H1 (cell line): ENCODE measurements at regions not wholly inside any gene's neighbourhood (a gene's known extent, or its start where the extent isn't known, plus 50 kb on each side); places are given as distances from the start of the nearest gene placed in this dataset.
"Not testable (repeated sequence)": the region's sequence is repeated elsewhere in the genome, so short reads cannot be mapped to it uniquely, and the experiment has no call there.

Experiments
- CTCF ChIA-PET: fragments of 300-600 bp; sonication (Branson Sonifier 250); formaldehyde crosslinking; loops from one replicate; lab custom pipeline; 2021; ENCODE audit not compliant: partially characterized antibody; lab: Charles Lee
- POLR2A ChIA-PET: fragments of 300-600 bp; sonication (Branson Sonifier 250); formaldehyde crosslinking; loops from one replicate; lab custom pipeline; 2021; ENCODE audit warnings: inconsistent platforms; ENCODE audit not compliant: partially characterized antibody; lab: Charles Lee
- DNase-seq, 2 experiments: peaks; one replicate each; pipeline versions ENCODE4 v3.0.0 to v3.0.0-alpha.2; 2010 to 2022; ENCODE audit warnings: low spot score in 2 of 2, low read depth in 1 of 2, mixed read lengths in 1 of 2
- FAIRE-seq: peaks from 2 replicates; lab custom pipeline; 2011; peaks lifted over from hg19 to GRCh38; lab: Jason Lieb, UNC
- H2AFZ ChIP-seq: 2 replicates; pipeline ENCODE4 v1.8.1; 2012; ENCODE audit warnings: low read length, inconsistent platforms
- H2AK5ac ChIP-seq: 2 replicates; pipeline ENCODE4 v1.6.1; 2013; ENCODE audit warnings: low read depth, low read length
- H2BK120ac ChIP-seq: replicated peaks from 2 replicates; pipeline ENCODE3; 2013; ENCODE audit warnings: low read depth, low read length, inconsistent platforms
- H2BK12ac ChIP-seq: 2 replicates; pipeline ENCODE4 v1.6.1; 2013; ENCODE audit warnings: low read depth, low read length
- H2BK15ac ChIP-seq: 2 replicates; pipeline ENCODE4 v1.6.1; 2013; ENCODE audit warnings: low read length
- H2BK20ac ChIP-seq: 2 replicates; pipeline ENCODE4 v1.6.1; 2013; ENCODE audit warnings: low read length
- H2BK5ac ChIP-seq: 2 replicates; pipeline ENCODE4 v1.6.1; 2013; ENCODE audit warnings: low read depth, low read length
- H3K14ac ChIP-seq: 2 replicates; pipeline ENCODE4 v1.6.1; 2013; ENCODE audit warnings: inconsistent platforms; ENCODE audit not compliant: insufficient read length
- H3K18ac ChIP-seq: 2 replicates; pipeline ENCODE4 v1.6.1; 2013; ENCODE audit warnings: low read length; ENCODE audit errors: extremely low read depth
- H3K23ac ChIP-seq: 2 replicates; pipeline ENCODE4 v1.6.1; 2013; ENCODE audit warnings: inconsistent platforms; ENCODE audit not compliant: insufficient read length
- H3K23me2 ChIP-seq: 2 replicates; pipeline ENCODE4 v1.6.1; 2013; ENCODE audit warnings: low read depth, low read length
- H3K27ac ChIP-seq: 2 replicates; pipeline ENCODE4 v1.6.1; 2011; ENCODE audit warnings: low read depth, low read length, inconsistent platforms
- H3K27me3 ChIP-seq, 4 experiments: replicated peaks in 1 of 4; 1 replicate in 1 of 4; 2 replicates in 3 of 4; pipeline versions ENCODE4 v1.6.1 to v1.8.1; 2011 to 2013; ENCODE audit warnings: low read length in 3 of 4, mild to moderate bottlenecking in 3 of 4, inconsistent platforms in 2 of 4, mixed read lengths in 2 of 4, moderate library complexity in 1 of 4; ENCODE audit not compliant: control insufficient read depth in 3 of 4, insufficient read depth in 3 of 4; ENCODE audit errors: extremely low read depth in 1 of 4
- H3K36me3 ChIP-seq, 4 experiments: 2 replicates each; pipeline versions ENCODE4 v1.6.1 to v1.8.1; 2011 to 2013; ENCODE audit warnings: mild to moderate bottlenecking in 4 of 4, low read length in 3 of 4, moderate library complexity in 2 of 4, control low read depth in 1 of 4, inconsistent platforms in 1 of 4; ENCODE audit not compliant: insufficient read depth in 4 of 4, control insufficient read depth in 2 of 4
- H3K4ac ChIP-seq: replicated peaks from 2 replicates; pipeline ENCODE3; 2013; ENCODE audit warnings: low read length, low read depth, mixed read lengths, inconsistent platforms; ENCODE audit not compliant: insufficient read length
- H3K4me1 ChIP-seq, 4 experiments: replicated peaks in 1 of 4; 1 replicate in 1 of 4; 2 replicates in 3 of 4; pipeline versions ENCODE4 v1.6.1 to v1.8.1; 2011 to 2013; ENCODE audit warnings: low read length in 3 of 4, inconsistent platforms in 2 of 4, mixed read lengths in 1 of 4; ENCODE audit not compliant: insufficient read depth in 4 of 4, control insufficient read depth in 3 of 4
- H3K4me2 ChIP-seq, 2 experiments: 2 replicates each; pipeline versions ENCODE4 v1.6.1 to v1.8.1; 2011 to 2013; ENCODE audit warnings: low read depth in 2 of 2, low read length in 2 of 2, control low read depth in 1 of 2, inconsistent platforms in 1 of 2, mild to moderate bottlenecking in 1 of 2; ENCODE audit not compliant: insufficient read depth in 1 of 2
- H3K4me3 ChIP-seq, 4 experiments: fragments of 200-600, 300-600 bp in 1 of 4; sonication (generic), shearing (Covaris generic), sonication (Bioruptor Twin) in 1 of 4; 2 replicates each; pipeline versions ENCODE4 v1.5.1 to v1.8.1; 2011 to 2016; ENCODE audit warnings: low read length in 4 of 4, low read depth in 3 of 4, control low read depth in 2 of 4, inconsistent platforms in 2 of 4, mild to moderate bottlenecking in 2 of 4, mixed read lengths in 1 of 4, moderate library complexity in 1 of 4; ENCODE audit not compliant: insufficient read depth in 2 of 4; ENCODE audit errors: extremely low read depth in 1 of 4
- H3K56ac ChIP-seq: replicated peaks from 2 replicates; pipeline ENCODE3; 2013; ENCODE audit warnings: low read depth, mild to moderate bottlenecking, mixed read lengths, low read length, inconsistent platforms; ENCODE audit not compliant: insufficient read length
- H3K79me1 ChIP-seq: 2 replicates; pipeline ENCODE4 v1.6.1; 2013; ENCODE audit warnings: low read depth, low read length, control low read depth
- H3K79me2 ChIP-seq, 2 experiments: 2 replicates each; pipeline versions ENCODE4 v1.6.1 to v1.8.1; 2012 to 2013; ENCODE audit warnings: low read length in 2 of 2, mild to moderate bottlenecking in 2 of 2, inconsistent platforms in 1 of 2; ENCODE audit not compliant: insufficient read depth in 2 of 2, control insufficient read depth in 1 of 2
- H3K9ac ChIP-seq, 4 experiments: replicated peaks in 1 of 4; 1 replicate in 1 of 4; 2 replicates in 3 of 4; pipeline versions ENCODE4 v1.6.1 to v1.8.1; 2011 to 2013; ENCODE audit warnings: low read depth in 3 of 4, low read length in 3 of 4, control low read depth in 2 of 4, mild to moderate bottlenecking in 2 of 4, moderate library complexity in 2 of 4, inconsistent platforms in 1 of 4; ENCODE audit errors: extremely low read depth in 1 of 4
- H3K9me3 ChIP-seq, 2 experiments: 2 replicates each; pipeline versions ENCODE4 v1.6.1 to v1.8.1; 2012 to 2013; ENCODE audit warnings: mild to moderate bottlenecking in 2 of 2, moderate library complexity in 2 of 2, control low read depth in 1 of 2, inconsistent platforms in 1 of 2, low read depth in 1 of 2, low read length in 1 of 2, mixed read lengths in 1 of 2; ENCODE audit not compliant: insufficient read depth in 2 of 2
- H4K20me1 ChIP-seq, 2 experiments: replicated peaks in 1 of 2; 2 replicates each; pipeline versions ENCODE3 to v1.8.1; 2011 to 2013; ENCODE audit warnings: inconsistent platforms in 2 of 2, low read length in 2 of 2, mild to moderate bottlenecking in 1 of 2; ENCODE audit not compliant: insufficient read depth in 2 of 2, control insufficient read depth in 1 of 2
- H4K5ac ChIP-seq: 2 replicates; pipeline ENCODE4 v1.6.1; 2013; ENCODE audit warnings: low read length, low read depth, mixed read lengths, inconsistent platforms; ENCODE audit not compliant: insufficient read length
- H4K8ac ChIP-seq: 2 replicates; pipeline ENCODE4 v1.8.0; 2013; ENCODE audit warnings: mild to moderate bottlenecking, moderate library complexity, low read length, inconsistent platforms; ENCODE audit not compliant: insufficient read depth; ENCODE audit errors: extremely low read depth
- H4K91ac ChIP-seq: replicated peaks from 2 replicates; pipeline ENCODE3; 2013; ENCODE audit warnings: low read length, mixed read lengths, inconsistent platforms; ENCODE audit not compliant: insufficient read length
- WGBS, 2 experiments: shearing (Covaris generic) in 1 of 2; methylation state at CpG; one replicate each; pipeline versions ENCODE4 v1.1.6 to v1.1.7; 2013 to 2015; ENCODE audit warnings: low lambda C conversion rate in 2 of 2, mixed read lengths in 2 of 2, inconsistent platforms in 1 of 2, low coverage in 1 of 2, missing lambda C conversion rate in 1 of 2; ENCODE audit not compliant: insufficient replicate concordance in 2 of 2, insufficient coverage in 1 of 2, insufficient read length in 1 of 2; ENCODE audit errors: extremely low coverage in 1 of 2, missing lambda C conversion rate in 1 of 2; 5-methylcytosine and 5-hydroxymethylcytosine counted together

GRCh38 chr11:90972159-90972558 is 749.3 kb upstream of the CHORDC1 start:
- H4K5ac ChIP-seq, H3K23ac ChIP-seq, H3K79me1 ChIP-seq, H2BK120ac ChIP-seq, POLR2A ChIA-PET, H2BK20ac ChIP-seq, H2BK15ac ChIP-seq, H2BK5ac ChIP-seq, H4K8ac ChIP-seq, DNase-seq, H3K9ac ChIP-seq, H3K56ac ChIP-seq, H3K23me2 ChIP-seq, CTCF ChIA-PET, H3K36me3 ChIP-seq, H3K4ac ChIP-seq, H3K9me3 ChIP-seq, H3K14ac ChIP-seq, H4K91ac ChIP-seq, H4K20me1 ChIP-seq, H3K4me3 ChIP-seq, H3K79me2 ChIP-seq, H3K27ac ChIP-seq, FAIRE-seq, H2AK5ac ChIP-seq, H3K4me1 ChIP-seq, H2AFZ ChIP-seq, H2BK12ac ChIP-seq, H3K27me3 ChIP-seq, H3K4me2 ChIP-seq, H3K18ac ChIP-seq: not testable (repeated sequence)
- 84% methylated on average over 4 of the region's 22 CpGs; no CpG with 5 or more reads in 1 of the 2 experiments for WGBS, 2 experiments
